PC-3 (cell line): ENCODE measurements at regions not wholly inside any gene's neighbourhood (a gene's known extent, or its start where the extent isn't known, plus 50 kb on each side); places are given as distances from the start of the nearest gene placed in this dataset.

Source experiments
- ATAC-seq: fragments of 200-7000 bp; cut with Tn5 transposase; 2 replicates; pipeline ENCODE4 v1.9.1; 2020; ENCODE audit warnings: mild to moderate bottlenecking, moderate library complexity
- BruUV-seq: library from RNA; stranded (reverse); fragments of 400-500 nt; replicated peaks from 2 replicates; lab custom pipeline; 2021; lab: Mats Ljungman, UMichigan
- CTCF ChIA-PET: fragments of 300-600 bp; sonication (Branson Sonifier 250); formaldehyde crosslinking; loops from one replicate; lab custom pipeline; 2022; ENCODE audit warnings: antibody characterized with exemption; lab: Charles Lee
- POLR2A ChIA-PET: fragments of 300-600 bp; sonication (Branson Sonifier 250); formaldehyde crosslinking; loops from one replicate; lab custom pipeline; 2022; ENCODE audit warnings: antibody characterized with exemption; ENCODE audit not compliant: unreplicated experiment; lab: Charles Lee
- DNase-seq: peaks from one replicate; pipeline ENCODE4 v3.0.0-alpha.2; 2015
- H2AFZ ChIP-seq: fragments of 300-600 bp; sonication (generic); 2 replicates; pipeline ENCODE4 v1.6.0; 2016; ENCODE audit warnings: antibody characterized with exemption, low read length
- H3F3A ChIP-seq: fragments of 300-600 bp; sonication (generic); one replicate; pipeline ENCODE4 v1.6.0; 2017; ENCODE audit warnings: antibody characterized with exemption, low read length, control low read depth, mild to moderate bottlenecking; ENCODE audit not compliant: unreplicated experiment
- H3K27ac ChIP-seq: fragments of 300-600 bp; sonication (generic); 2 replicates; pipeline ENCODE4 v1.5.1; 2016; ENCODE audit warnings: mild to moderate bottlenecking, low read length
- H3K27me3 ChIP-seq: fragments of 300-600 bp; sonication (generic); 2 replicates; pipeline ENCODE4 v1.6.1; 2016; ENCODE audit warnings: low read length, mixed read lengths
- H3K36me3 ChIP-seq: fragments of 300-600 bp; sonication (generic); 2 replicates; pipeline ENCODE4 v1.6.1; 2016; ENCODE audit warnings: low read depth, mixed run types, low read length, mixed read lengths
- H3K4me1 ChIP-seq: fragments of 300-600 bp; sonication (generic); 2 replicates; pipeline ENCODE4 v1.5.1; 2016; ENCODE audit warnings: low read length; ENCODE audit not compliant: insufficient read depth
- H3K4me2 ChIP-seq: fragments of 300-600 bp; sonication (generic); 2 replicates; pipeline ENCODE4 v1.6.0; 2016; ENCODE audit warnings: low read length
- H3K4me3 ChIP-seq: fragments of 300-600 bp; sonication (generic); 2 replicates; pipeline ENCODE4 v1.5.1; 2016; ENCODE audit warnings: mild to moderate bottlenecking, low read length, mixed read lengths
- H3K79me2 ChIP-seq: fragments of 300-600 bp; sonication (generic); 2 replicates; pipeline ENCODE4 v1.6.1; 2017; ENCODE audit warnings: low read length, mixed read lengths
- H3K9ac ChIP-seq: fragments of 300-600 bp; sonication (generic); 2 replicates; pipeline ENCODE4 v1.6.0; 2016; ENCODE audit warnings: mild to moderate bottlenecking, low read length
- H3K9me2 ChIP-seq: fragments of 300-600 bp; sonication (generic); replicated peaks from 2 replicates; pipeline ENCODE4 v1.6.1; 2016; ENCODE audit warnings: mixed run types, low read length, mixed read lengths
- H3K9me3 ChIP-seq: fragments of 300-600 bp; sonication (generic); 2 replicates; pipeline ENCODE4 v1.6.1; 2016; ENCODE audit warnings: low read length, mixed read lengths
- H4K20me1 ChIP-seq: fragments of 300-600 bp; sonication (generic); 2 replicates; pipeline ENCODE4 v1.6.1; 2016; ENCODE audit warnings: low read length, mixed read lengths
- EZH2 ChIP-seq: fragments of 300-600 bp; sonication (generic); IDR thresholded peaks from one replicate; pipeline ENCODE4 v1.6.1; 2017; ENCODE audit warnings: antibody characterized with exemption, mild to moderate bottlenecking, low read length; ENCODE audit not compliant: unreplicated experiment
- EZH2phosphoT487 ChIP-seq: fragments of 300-600 bp; sonication (generic); IDR thresholded peaks from 2 replicates; pipeline ENCODE4 v1.6.1; 2018; ENCODE audit warnings: mild to moderate bottlenecking, antibody characterized with exemption, low read length, borderline replicate concordance
- intact Hi-C: fragments of 100-400 bp; cut with micrococcal nuclease; formaldehyde crosslinking; loops from 2 replicates; pipeline ENCODE4 v1.9.0; 2023
- TF ChIP-seq, protein P1 (sequence below): fragments of 300-600 bp; sonication (generic); conservative IDR thresholded peaks from 2 replicates; pipeline ENCODE4 v1.5.1; 2017; ENCODE audit warnings: antibody characterized with exemption, low read depth, mild to moderate bottlenecking, low read length

DNA sequence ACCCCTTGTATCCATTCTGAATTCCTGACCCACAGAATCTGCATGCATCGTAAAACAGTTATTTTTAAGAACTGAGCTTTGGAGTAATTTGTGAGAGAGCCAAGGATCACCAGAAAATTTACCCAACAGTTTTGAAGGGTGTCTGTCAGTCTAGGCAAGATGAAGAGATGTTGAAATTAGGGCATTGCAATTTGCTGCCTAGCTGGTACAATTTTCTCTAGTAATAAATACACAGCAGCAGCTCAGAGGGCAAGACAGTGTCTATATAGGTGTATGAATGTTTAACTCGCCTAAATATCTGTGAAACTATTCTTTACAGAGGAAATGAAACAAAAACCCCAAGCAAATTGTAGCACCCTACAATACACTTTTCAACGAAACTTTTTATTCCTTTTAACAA lies 377.8 kb upstream of the POU3F3 start:
- POLR2A ChIA-PET: no interaction called here
- H3K4me2 ChIP-seq: no peak overlapping the region
- ATAC-seq: no peak

DNA sequence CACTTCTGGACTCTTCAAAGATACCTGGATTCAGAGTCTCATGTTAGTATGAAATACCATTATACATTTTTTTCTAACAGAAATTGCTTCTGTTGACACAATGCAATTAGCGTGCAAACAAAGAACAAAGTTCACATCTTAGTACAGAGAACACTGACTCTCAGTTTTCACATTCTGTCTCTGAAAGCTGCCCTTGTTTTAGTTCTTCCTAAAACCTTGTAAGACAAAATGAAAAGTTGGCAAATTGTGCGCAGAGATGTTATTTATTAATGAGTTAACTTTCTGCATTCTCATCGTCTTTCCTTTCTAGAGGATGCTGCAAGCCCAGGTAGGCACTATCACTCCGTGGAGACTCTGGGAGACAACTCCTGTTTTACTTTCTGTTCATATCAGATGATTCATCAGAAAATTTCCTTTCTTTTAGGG lies 377.3 kb upstream of the POU3F3 start:
- no peaks in the 10 kb centered on the region for H3K79me2 ChIP-seq
- H3F3A ChIP-seq: no peaks in the 10 kb centered on the region
- H2AFZ ChIP-seq: no peak overlapping the region
- H3K9me2 ChIP-seq: no peaks in the 10 kb centered on the region
- H3K27ac ChIP-seq: no peak overlapping the region
- no TSS peak for BruUV-seq
- ChIA-PET POLR2A (no interaction called here), CTCF (no interaction called here)
- H3K4me3 ChIP-seq: no peak overlapping the region
- DNase-seq (no peak), ATAC-seq (no peak)
- no peaks in the 10 kb centered on the region for H3K4me1 ChIP-seq
- H3K9me3 ChIP-seq: no peaks in the 10 kb centered on the region
- H4K20me1 ChIP-seq: no peaks in the 10 kb centered on the region
- no peak overlapping the region for H3K4me2 ChIP-seq
- intact Hi-C loops: no loop called here
- TF ChIP-seq, protein P1, sequence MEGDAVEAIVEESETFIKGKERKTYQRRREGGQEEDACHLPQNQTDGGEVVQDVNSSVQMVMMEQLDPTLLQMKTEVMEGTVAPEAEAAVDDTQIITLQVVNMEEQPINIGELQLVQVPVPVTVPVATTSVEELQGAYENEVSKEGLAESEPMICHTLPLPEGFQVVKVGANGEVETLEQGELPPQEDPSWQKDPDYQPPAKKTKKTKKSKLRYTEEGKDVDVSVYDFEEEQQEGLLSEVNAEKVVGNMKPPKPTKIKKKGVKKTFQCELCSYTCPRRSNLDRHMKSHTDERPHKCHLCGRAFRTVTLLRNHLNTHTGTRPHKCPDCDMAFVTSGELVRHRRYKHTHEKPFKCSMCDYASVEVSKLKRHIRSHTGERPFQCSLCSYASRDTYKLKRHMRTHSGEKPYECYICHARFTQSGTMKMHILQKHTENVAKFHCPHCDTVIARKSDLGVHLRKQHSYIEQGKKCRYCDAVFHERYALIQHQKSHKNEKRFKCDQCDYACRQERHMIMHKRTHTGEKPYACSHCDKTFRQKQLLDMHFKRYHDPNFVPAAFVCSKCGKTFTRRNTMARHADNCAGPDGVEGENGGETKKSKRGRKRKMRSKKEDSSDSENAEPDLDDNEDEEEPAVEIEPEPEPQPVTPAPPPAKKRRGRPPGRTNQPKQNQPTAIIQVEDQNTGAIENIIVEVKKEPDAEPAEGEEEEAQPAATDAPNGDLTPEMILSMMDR: no peak
- TF ChIP-seq EZH2phosphoT487 (no peak), EZH2 (no peak)
- H3K9ac ChIP-seq: no peak overlapping the region
- no peaks in the 10 kb centered on the region for H3K36me3 ChIP-seq
- peaks cover 39% of the 10 kb centered on the region for H3K27me3 ChIP-seq

More for the DNA sequence above, 377.8 kb upstream of the POU3F3 start:
- no peaks in the 10 kb centered on the region for H3K4me1 ChIP-seq
- no peak for TF ChIP-seq EZH2phosphoT487
- H3F3A ChIP-seq: no peaks in the 10 kb centered on the region
- no peak overlapping the region for H3K4me3 ChIP-seq
- intact Hi-C loops: no loop called here
- H3K9me3 ChIP-seq: no peaks in the 10 kb centered on the region
- H3K9me2 ChIP-seq: no peaks in the 10 kb centered on the region
- H3K27ac ChIP-seq: no peak overlapping the region
- no TSS peak for BruUV-seq
- H3K36me3 ChIP-seq: no peaks in the 10 kb centered on the region
- H4K20me1 ChIP-seq: no peaks in the 10 kb centered on the region
- H2AFZ ChIP-seq: no peak overlapping the region
- DNase-seq: no peak
- no peak overlapping the region for H3K9ac ChIP-seq
- H3K27me3 ChIP-seq: peaks cover 36% of the 10 kb centered on the region
- CTCF ChIA-PET: no interaction called here
- H3K79me2 ChIP-seq: no peaks in the 10 kb centered on the region

DNA sequence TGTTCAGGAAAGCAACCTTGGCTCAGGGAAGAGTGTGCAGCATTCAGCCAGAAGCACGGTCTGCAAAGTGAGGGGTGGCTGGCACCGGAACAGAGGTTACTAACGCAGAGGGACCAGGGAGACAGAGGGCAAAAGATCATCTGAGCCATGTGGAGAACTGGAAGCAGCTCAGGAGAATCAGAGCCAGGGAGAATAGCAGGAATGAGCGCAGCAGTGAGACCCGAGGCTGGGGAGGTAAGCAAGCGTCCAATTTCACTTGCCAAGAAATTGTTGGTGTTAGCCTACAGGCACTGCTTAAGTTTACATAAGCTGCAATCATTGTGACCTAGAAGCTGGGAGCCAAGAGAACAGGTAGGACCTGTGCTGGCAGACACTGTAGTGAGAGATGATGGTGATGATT lies 372.6 kb upstream of the POU3F3 start:
- no peaks in the 10 kb centered on the region for H3K79me2 ChIP-seq
- no peaks in the 10 kb centered on the region for H3K36me3 ChIP-seq
- H3K4me3 ChIP-seq: no peak overlapping the region
- no peak overlapping the region for H3K27ac ChIP-seq
- H3K9me3 ChIP-seq: no peaks in the 10 kb centered on the region
- H3K9ac ChIP-seq: no peak overlapping the region
- no peaks in the 10 kb centered on the region for H4K20me1 ChIP-seq
- ChIA-PET CTCF (no interaction called here), POLR2A (no interaction called here)
- DNase-seq (no peak), ATAC-seq (no peak)
- no peak overlapping the region for H3K4me2 ChIP-seq
- intact Hi-C loops: no loop called here
- no TSS peak for BruUV-seq
- peaks cover 41% of the 10 kb centered on the region for H3K27me3 ChIP-seq
- no peak overlapping the region for H2AFZ ChIP-seq
- no peaks in the 10 kb centered on the region for H3K9me2 ChIP-seq
- TF ChIP-seq EZH2 (no peak), EZH2phosphoT487 (no peak)
- TF ChIP-seq, protein P1: no peak
- H3K4me1 ChIP-seq: no peaks in the 10 kb centered on the region
- H3F3A ChIP-seq: no peaks in the 10 kb centered on the region
